Cardiac muscle cell (in vitro differentiated cells and primary cell): ENCODE measurements at regions not wholly inside any gene's neighbourhood (a gene's known extent, or its start where the extent isn't known, plus 50 kb on each side); places are given as distances from the start of the nearest gene placed in this dataset.

Experiments
- DNase-seq, 2 donors: peaks; one replicate each; pipeline versions ENCODE4 v3.0.0 to v3.0.0-alpha.2; 2010 to 2017; ENCODE audit warnings: low read depth in 1 of 2, low spot score in 1 of 2
- H3K27ac ChIP-seq: fragments of 200-600 bp; sonication (generic); 2 replicates; pipeline ENCODE4 v1.5.1; 2016
- H3K27me3 ChIP-seq: fragments of 200-600 bp; sonication (generic); 2 replicates; pipeline ENCODE4 v1.6.0; 2016; ENCODE audit warnings: control low read depth
- H3K36me3 ChIP-seq: fragments of 200-600 bp; sonication (generic); 2 replicates; pipeline ENCODE4 v1.5.1; 2016; ENCODE audit warnings: control low read depth
- H3K4me1 ChIP-seq: fragments of 200-600 bp; sonication (generic); 2 replicates; pipeline ENCODE4 v1.8.1; 2017; ENCODE audit warnings: low read depth, mild to moderate bottlenecking, mixed run types
- H3K4me3 ChIP-seq: fragments of 200-600 bp; sonication (generic); 2 replicates; pipeline ENCODE4 v1.5.1; 2016; ENCODE audit warnings: mild to moderate bottlenecking
- H3K9me3 ChIP-seq: fragments of 200-600 bp; sonication (generic); 2 replicates; pipeline ENCODE4 v1.5.1; 2017; ENCODE audit warnings: low read depth, mild to moderate bottlenecking, control low read depth
- CTCF ChIP-seq: IDR thresholded peaks from 2 replicates; pipeline ENCODE4 v1.5.1; 2012; ENCODE audit warnings: low read depth, mild to moderate bottlenecking, low read length

- Histone ChIP-seq H3K9me3 (no peaks in the 10 kb centered on the region), H3K27me3 (no peaks in the 10 kb centered on the region), H3K36me3 (no peaks in the 10 kb centered on the region), H3K4me3 (no peak overlapping the region), H3K4me1 (no peaks in the 10 kb centered on the region), H3K27ac (no peak overlapping the region)
- DNase-seq, result no peak
- TF ChIP-seq CTCF, result no peak
Observed at GRCh38 chr1:81398041-81398440, 402.7 kb upstream of the ADGRL2 start.

- Histone ChIP-seq H3K4me1 (peaks cover 13% of the 10 kb centered on the region), H3K9me3 (no peaks in the 10 kb centered on the region), H3K27me3 (no peaks in the 10 kb centered on the region), H3K4me3 (no peak overlapping the region), H3K27ac (no peak overlapping the region), H3K36me3 (no peaks in the 10 kb centered on the region)
- no peak for DNase-seq
- no peak for TF ChIP-seq CTCF
Observed at GRCh38 chr1:81392526-81393226, 408.1 kb upstream of the ADGRL2 start.

GRCh38 chr1:81391125-81391828 lies 409.5 kb upstream of the ADGRL2 start:
- TF ChIP-seq CTCF, result no peak
- no peak overlapping the region for H3K27ac ChIP-seq
- H3K36me3 ChIP-seq, result no peaks in the 10 kb centered on the region
- DNase-seq, result peak in 1 of 2 donors; percentile 20
- no peaks in the 10 kb centered on the region for H3K27me3 ChIP-seq
- no peak overlapping the region for H3K4me3 ChIP-seq
- no peaks in the 10 kb centered on the region for H3K9me3 ChIP-seq
- peaks cover 15% of the 10 kb centered on the region for H3K4me1 ChIP-seq

- TF ChIP-seq CTCF, result no peak
- Histone ChIP-seq H3K9me3 (no peaks in the 10 kb centered on the region), H3K36me3 (no peaks in the 10 kb centered on the region), H3K27ac (no peak overlapping the region), H3K4me1 (peaks cover 15% of the 10 kb centered on the region), H3K27me3 (no peaks in the 10 kb centered on the region), H3K4me3 (no peak overlapping the region)
- peak in 1 of 2 donors; percentile 60 for DNase-seq
Observed at GRCh38 chr1:81388435-81388834, 412.3 kb upstream of the ADGRL2 start.

GRCh38 chr1:81387446-81387845 lies 413.3 kb upstream of the ADGRL2 start:
- no peaks in the 10 kb centered on the region for H3K27me3 ChIP-seq
- peaks cover 15% of the 10 kb centered on the region for H3K4me1 ChIP-seq
- no peak for TF ChIP-seq CTCF
- H3K36me3 ChIP-seq, result no peaks in the 10 kb centered on the region
- H3K4me3 ChIP-seq, result no peak overlapping the region
- no peaks in the 10 kb centered on the region for H3K9me3 ChIP-seq
- no peak overlapping the region for H3K27ac ChIP-seq
- no peak for DNase-seq
